ENCODE measurements at regions not wholly inside any gene's neighbourhood (a gene's known extent, or its start where the extent isn't known, plus 50 kb on each side); places are given as distances from the start of the nearest gene placed in this dataset.

DNA sequence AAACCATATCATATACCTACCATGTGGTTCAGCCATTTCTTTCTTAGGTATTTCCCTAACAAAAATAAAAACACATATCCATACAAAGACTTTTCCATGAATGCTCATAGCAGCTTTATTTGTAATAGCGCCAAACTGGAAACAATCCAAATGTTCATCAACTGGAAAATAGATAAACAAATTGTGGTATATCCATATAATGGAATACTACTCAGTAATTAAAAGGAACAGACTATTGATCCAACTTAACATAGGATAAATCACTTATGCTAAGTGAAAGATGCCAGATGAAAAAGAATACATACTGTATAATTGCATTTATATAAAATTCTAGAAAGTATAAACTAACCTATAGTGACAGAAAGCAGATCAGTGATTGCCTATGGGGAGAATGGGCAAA, 323.3 kb downstream of the BUD13 start:
- in situ Hi-C loops (cut with HindIII; ENCODE audit: low pct_unique_long_range_greater_than_20kb, low sequenced_read_pairs) = no loop called here
- no peak for DNase-seq (ENCODE audit: low read depth)

DNA sequence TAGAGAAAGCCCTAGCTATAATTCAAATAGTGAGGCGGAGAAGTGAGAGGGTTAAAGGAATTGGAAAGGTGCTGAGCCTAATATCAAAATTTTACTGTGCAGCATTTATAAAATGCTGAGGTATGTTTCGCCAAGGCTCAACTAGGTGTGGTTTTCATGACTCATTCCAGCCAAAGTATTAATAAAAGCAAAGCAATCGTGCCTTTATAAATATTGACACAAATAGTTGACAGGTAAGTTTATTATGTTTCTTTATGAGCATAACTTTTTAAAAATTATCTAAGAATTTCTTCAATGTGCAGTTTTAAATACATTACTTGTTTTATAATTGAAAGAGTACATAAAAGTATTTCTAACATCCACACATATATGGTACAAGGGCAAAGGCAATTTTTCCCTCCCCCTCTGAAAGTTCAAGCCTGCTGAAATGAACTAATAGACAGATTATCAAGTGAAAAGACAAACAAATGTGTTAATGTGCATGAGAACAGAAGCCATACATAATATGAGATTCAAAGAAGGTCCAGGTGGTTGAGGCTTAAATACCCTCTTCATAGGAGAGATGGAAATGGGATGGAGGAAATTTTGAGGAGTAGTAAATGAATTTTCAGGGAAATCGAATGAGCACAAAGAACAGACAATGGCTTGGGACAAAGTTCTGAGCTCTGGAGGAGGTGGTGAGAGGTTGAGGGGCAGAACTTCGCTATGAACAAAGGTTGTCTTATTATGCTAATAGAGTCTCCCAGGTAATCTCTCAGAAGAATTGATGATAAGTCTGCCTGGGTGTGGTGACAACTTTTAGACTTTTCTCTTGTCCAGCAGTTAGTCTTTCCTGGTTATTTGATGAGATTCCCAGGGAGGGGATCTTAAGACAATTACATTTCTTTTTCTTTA, 326.5 kb downstream of the BUD13 start:
- in situ Hi-C loops (cut with HindIII; ENCODE audit: low pct_unique_long_range_greater_than_20kb, low sequenced_read_pairs) = no loop called here
- DNase-seq (ENCODE audit: low read depth) = no peak

DNA sequence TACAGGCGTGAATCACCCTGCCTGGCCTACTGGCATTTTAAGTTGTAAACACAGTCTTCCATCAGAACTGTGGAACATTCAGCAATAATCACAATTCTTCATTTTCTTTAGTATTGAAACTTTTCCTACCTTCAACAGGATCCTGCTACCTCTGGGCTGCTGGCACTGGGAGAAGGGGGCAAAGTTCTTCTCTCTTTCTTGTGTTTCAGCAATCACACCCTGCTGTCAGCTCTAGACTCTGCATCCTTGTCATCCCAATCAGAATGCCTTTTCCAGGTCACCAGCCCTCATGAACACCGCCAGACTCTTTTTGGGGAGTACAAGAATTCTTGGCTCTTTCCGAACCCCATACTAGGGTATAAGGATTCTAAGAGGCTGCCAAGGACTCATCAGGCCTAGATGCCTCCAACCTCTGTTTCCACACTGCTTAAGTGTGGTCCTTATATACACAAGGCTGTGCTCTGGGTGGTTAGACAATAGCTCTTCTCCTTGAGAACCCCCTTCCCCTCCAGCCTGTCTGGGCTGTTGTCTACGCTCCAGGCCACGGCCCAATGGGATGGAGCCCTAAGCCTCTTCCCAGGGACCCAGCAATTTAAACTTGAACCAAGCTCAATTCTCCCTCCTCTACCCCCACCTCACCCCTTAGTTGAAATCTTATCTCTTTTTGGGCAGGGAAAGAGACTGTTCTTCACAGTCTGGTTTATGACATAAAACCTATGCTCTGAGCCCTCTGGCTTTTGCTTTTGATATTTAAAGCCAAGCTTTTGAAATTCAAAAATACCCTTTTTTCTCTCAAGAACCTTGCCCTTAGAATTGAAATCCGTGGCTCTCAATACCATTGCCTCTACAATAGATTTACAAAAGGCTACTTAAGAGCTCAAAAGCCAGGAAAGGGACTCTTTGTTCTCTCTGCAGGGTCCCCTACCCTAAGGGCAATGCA, 327.4 kb downstream of the BUD13 start:
- in situ Hi-C loops (cut with HindIII; ENCODE audit: low pct_unique_long_range_greater_than_20kb, low sequenced_read_pairs) = no loop called here
- no peak for DNase-seq (ENCODE audit: low read depth)

DNA sequence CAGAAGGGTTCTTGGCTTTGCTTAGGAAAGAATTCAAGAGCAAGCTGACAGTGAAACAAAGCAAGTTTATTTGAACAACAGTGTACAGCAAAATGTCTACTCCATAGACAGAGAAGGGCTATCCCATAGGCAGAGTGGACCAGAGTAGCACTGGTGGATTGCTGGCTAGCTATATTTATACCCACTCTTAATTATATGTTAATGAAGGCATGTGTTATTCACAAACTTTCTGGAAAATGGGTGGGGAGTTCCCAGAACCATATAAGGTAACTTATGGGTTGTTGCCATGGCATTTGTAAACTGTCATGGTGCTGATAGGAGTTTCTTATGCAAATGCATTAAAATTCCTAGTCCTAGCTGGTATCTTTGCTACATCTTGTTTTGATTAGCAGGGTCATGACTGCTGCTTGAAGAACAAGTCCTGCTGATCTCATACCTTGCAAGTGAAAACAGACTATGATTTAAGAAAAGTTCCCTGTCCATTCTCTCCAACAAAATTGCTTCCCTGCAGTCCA, 330.5 kb downstream of the BUD13 start:
- in situ Hi-C loops (cut with HindIII; ENCODE audit: low pct_unique_long_range_greater_than_20kb, low sequenced_read_pairs) = no loop called here
- DNase-seq (ENCODE audit: low read depth) = no peak

DNA sequence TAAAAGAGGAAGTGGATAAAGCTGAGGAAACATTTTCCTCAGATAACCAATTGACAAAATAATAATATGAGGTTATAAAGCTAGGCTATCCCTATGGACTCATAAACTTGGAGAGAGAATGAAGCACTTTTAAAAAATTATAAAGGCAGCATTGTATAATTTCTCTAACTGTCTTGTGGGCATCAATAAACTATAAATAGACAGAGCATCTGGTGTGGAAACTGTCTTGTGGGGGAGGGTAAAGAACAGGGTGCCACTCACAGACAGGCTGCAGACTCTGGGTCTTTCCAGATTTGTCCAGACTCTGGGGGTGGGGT, 333.5 kb downstream of the BUD13 start:
- DNase-seq (ENCODE audit: low read depth) = no peak
- in situ Hi-C loops (cut with HindIII; ENCODE audit: low pct_unique_long_range_greater_than_20kb, low sequenced_read_pairs) = no loop called here

DNA sequence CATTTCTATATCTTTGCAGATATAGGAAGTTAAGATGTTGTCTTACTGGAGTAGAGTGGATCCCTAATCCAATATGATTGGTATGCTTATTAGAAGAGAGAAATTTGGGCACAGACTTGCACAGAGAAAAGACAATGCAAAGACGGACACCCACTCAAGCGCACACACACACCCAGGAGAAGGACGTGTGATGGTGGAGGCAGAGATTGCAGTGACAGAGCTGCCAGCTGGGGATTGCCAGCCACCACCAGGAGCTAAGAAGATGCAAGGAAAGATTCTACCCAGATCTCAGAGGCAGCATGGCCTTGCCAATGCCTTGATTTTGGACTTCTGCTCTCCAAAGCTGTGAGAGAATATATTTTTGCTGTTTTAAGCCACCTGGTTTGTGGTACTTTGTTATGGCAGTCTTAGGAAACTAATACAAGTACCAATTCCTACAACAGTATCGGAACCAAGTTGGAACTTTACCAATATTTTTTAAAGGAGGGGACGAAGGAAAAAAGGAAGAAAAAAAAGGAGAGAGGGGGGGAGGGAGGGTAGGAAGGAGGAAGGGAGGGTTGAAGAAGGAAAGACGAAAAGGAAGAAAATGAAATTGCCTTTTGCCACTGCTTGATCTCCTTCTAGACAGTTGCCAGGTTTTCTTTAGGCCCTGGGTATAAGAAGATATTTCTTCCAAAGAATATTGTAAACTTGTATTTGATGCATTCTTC, 334.0 kb downstream of the BUD13 start:
- in situ Hi-C loops (cut with HindIII; ENCODE audit: low pct_unique_long_range_greater_than_20kb, low sequenced_read_pairs) = no loop called here
- DNase-seq (ENCODE audit: low read depth) = no peak

DNA sequence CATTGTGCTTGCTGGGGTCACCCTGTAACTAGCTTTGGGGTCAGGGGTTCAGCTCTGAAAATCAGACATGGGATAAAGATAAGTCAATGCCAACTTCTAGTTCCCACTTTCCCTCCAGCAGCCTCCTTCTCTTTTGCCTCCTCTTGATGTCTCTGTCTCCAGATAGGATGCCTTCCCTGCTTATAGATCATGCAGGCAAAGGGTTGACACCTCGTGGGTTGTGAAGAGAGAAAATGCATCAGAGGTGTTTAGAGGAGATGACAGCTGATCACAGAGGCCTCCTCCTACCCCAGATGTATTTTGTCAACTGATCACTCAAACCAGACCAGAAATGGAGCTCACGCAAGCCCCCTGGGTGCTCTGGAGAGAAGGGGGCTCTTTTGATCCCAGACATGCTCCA, 337.8 kb downstream of the BUD13 start:
- in situ Hi-C loops (cut with HindIII; ENCODE audit: low pct_unique_long_range_greater_than_20kb, low sequenced_read_pairs) = no loop called here
- no peak for DNase-seq (ENCODE audit: low read depth)

DNA sequence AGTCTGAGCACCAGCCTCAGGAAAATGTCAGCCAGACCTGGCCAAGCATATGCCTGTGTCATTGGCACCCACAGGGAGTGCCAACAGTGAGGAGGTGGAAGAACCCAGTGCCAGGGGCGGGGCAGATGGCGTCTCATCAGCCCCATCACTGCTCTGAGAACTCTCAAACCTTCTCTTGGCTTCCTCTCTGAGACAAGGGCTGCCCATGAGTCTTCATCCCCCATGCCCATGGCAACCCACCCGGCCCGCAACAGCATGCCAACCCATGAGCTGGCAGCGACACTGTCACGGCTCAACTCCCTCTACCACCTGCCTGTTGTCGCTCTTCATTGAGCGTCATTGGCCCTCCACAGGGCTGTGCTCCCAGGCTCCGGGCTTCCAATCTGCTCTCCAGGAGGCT, 340.5 kb downstream of the BUD13 start:
- no peak for DNase-seq (ENCODE audit: low read depth)
- in situ Hi-C loops (cut with HindIII; ENCODE audit: low pct_unique_long_range_greater_than_20kb, low sequenced_read_pairs) = no loop called here

DNA sequence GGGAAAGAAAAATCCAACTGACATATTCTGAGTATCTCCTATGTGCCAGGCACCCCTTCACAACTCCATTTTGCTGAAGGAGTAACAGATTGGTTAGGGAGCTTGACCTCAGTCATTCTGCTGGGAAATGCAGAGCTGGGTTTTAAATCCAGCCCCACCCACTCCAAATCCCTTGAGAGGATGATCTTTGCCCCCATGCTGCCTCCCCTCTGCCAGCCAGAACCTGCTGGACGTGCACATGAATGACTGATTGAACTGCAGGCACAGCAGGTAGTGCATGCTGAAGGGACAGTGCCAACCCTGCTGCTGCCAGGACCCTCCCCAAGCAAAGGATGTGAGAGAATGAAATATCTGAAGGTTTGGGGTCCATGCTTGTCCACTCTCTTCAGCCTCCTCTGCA, 340.9 kb downstream of the BUD13 start:
- in situ Hi-C loops (cut with HindIII; ENCODE audit: low pct_unique_long_range_greater_than_20kb, low sequenced_read_pairs) = no loop called here
- DNase-seq (ENCODE audit: low read depth) = no peak

DNA sequence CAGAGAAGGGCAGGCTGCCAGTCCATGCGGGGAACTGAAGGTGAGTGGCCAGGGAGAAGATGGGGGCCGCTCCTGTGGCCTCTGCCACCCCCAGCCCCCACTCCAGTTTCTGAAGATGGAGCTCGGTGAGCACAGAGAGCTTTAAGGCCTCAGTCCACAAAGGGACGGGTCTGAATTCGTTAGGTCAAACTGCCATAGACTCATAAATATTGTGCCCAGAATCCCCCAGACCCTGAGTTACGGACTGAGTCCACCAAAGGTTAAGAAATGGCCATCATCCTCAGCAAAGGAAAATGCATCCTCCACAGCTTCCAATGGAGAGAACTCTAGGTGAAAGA, 344.2 kb downstream of the BUD13 start:
- in situ Hi-C loops (cut with HindIII; ENCODE audit: low pct_unique_long_range_greater_than_20kb, low sequenced_read_pairs) = no loop called here
- DNase-seq (ENCODE audit: low read depth) = no peak

DNA sequence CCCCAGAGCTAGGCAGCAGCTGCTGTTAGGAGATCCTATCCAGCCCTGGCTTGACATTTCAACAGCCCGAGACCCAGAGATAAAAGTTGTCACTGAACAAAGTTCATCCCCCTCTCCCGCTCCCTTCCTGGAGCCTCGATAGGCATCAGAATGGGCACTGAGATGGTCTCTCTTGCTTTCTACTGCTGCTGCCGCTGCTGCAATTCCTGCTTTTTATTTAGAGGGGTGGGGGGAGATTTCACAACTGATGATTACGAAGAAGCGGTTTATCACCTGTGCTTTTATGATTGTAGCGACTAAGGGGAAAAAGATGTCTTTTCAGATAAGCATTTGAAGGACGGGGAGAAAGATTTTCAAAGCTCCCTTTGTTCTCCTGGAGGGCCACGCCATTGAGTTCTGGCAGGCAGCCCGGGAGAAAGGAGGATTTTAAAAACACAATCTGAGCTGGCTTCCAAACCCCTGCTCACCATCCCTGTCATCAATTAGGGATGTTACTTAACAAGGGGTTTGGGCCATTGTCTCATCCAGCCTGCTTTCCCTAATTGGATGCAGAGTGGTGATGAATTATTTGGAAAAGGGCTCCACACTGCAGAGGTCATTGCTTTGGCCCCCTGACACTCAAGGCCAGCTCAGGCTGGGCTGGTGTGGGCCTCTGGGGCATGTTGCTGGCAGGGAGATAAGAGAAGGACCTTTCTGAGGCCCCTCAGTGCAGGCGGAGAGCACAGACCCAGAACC, 344.7 kb downstream of the BUD13 start:
- no peak for DNase-seq (ENCODE audit: low read depth)
- in situ Hi-C loops (cut with HindIII; ENCODE audit: low pct_unique_long_range_greater_than_20kb, low sequenced_read_pairs) = no loop called here

DNA sequence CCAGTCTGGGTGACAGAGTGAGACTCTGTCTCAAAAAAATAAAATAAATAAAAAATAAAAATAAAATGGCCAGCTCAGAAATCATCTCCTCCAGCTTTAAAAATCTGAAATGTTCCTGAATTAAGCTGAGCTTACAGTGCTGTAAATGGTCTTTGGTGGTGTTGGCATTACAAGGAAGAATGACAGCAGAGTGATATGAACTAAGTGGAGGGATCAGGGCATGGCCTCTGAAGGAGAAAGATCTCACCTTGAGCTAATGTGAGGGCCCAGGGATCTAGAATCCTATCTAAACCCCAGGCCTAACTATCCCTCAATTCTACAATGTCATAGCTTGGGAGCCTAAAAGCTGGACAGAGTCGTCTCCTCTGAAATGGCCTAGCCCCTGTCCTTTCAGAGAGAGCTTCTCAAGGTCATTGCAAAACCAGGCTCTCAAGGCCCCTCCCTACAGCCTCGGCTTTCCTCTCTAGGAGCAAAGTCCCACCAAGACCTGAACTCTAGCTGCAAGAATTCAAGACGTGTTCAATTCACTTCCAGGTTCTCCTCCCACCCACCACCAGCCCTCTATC, 345.4 kb downstream of the BUD13 start:
- no peak for DNase-seq (ENCODE audit: low read depth)
- in situ Hi-C loops (cut with HindIII; ENCODE audit: low pct_unique_long_range_greater_than_20kb, low sequenced_read_pairs) = no loop called here

DNA sequence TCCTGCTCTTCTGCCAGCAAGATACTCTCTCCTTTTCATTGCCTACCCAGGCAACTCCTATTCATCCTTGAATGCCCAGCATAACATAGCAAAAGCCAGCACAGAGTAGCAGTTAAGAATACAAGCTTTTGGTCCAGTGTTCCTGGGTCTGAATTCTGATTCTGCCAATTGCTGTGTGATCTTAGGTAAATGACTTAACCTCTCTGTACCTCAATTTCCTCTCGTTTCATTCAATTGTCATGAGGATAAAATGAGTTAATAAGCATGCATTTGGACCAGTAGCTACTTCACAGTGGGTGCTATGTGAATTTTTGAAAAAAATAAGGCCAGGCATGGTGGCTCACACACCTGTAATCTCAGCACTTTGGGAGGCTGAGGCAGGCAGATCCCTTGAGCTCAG, 346.0 kb downstream of the BUD13 start:
- DNase-seq (ENCODE audit: low read depth) = no peak
- in situ Hi-C loops (cut with HindIII; ENCODE audit: low pct_unique_long_range_greater_than_20kb, low sequenced_read_pairs) = no loop called here

DNA sequence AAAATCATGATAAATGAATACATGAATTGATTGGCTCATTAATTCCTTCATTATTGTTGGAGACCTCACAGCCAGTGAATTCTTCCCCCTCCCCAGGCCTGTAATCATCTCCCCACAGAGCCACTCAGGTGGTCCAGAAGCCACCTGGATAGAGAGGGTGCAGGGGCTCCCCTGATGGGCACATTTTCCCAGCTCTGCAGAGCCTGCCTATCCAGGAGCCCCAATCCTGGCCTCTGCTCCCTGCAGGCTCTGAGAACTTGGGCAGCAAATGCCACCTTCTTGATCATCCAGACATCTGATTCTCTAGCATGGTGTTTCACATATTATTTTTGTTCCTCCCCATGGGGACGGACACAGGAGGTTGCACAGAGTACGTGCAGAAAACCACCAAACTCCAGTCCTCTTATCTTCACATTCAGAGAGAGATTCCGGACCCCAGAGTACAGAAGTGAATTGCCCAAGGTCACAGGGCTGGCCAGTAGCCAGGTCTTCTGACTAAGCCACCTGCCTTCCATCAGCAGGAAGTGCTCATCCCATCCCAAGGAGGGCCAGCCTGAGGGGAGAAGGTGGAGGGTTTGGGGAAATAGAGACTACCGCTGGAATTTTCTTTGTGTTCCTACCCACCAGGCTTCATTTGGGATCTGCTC, 348.0 kb downstream of the BUD13 start:
- no peak for DNase-seq (ENCODE audit: low read depth)
- in situ Hi-C loops (cut with HindIII; ENCODE audit: low pct_unique_long_range_greater_than_20kb, low sequenced_read_pairs) = no loop called here

DNA sequence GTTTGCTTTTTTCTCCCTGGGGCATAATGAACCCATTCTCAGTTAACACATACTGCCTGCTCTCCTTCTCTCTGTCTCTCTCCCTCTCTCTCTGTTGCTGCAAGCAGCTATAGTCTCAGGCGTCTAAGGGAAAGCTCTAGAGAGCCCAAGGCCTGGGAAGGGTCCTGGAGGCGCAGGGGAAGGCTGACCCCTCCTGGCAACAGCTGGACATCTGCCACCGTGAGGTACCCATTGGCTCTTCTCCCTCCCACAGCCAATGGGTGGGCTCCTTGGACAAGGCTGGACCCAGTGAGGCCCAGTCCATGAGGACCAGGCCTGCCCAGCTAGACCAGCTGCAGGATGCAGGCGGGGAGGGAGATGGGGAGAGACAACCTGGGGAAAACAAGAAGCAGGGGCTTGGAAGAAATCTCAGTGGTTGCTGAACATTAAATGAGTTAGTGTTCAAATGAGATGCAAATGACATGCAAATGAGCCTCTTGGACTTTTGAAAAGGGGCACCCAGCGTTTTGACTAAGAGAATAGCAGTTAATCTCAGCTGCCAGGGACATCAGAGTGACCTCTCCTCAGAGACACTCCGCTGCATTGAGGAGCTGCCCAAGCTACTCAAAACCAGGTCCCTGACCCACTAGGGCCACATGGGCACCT, 349.7 kb downstream of the BUD13 start:
- in situ Hi-C loops (cut with HindIII; ENCODE audit: low pct_unique_long_range_greater_than_20kb, low sequenced_read_pairs) = no loop called here

DNA sequence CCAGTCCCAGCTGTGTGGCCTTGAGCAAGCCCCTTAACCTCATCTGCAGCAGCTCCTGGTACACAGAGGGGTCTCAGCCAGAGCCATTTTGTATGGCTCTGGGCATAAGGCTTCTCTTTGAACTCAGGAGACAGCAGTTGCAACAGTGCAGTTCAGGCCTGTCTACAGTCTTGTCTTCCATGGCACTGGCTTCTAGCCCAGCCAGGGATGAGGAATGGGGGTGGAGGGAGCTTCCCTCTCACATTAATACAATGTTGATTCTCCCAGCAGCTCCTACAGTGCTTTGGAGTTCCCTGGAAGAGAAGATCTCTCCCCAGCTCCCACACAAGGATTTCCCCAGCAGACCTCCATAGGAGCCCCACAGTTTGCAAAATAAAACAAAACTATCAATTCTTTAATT, 350.2 kb downstream of the BUD13 start:
- DNase-seq (ENCODE audit: low read depth) = no peak
- in situ Hi-C loops (cut with HindIII; ENCODE audit: low pct_unique_long_range_greater_than_20kb, low sequenced_read_pairs) = no loop called here

More for the DNA sequence above, 349.7 kb downstream of the BUD13 start:
- DNase-seq (ENCODE audit: low read depth) = no peak

DNA sequence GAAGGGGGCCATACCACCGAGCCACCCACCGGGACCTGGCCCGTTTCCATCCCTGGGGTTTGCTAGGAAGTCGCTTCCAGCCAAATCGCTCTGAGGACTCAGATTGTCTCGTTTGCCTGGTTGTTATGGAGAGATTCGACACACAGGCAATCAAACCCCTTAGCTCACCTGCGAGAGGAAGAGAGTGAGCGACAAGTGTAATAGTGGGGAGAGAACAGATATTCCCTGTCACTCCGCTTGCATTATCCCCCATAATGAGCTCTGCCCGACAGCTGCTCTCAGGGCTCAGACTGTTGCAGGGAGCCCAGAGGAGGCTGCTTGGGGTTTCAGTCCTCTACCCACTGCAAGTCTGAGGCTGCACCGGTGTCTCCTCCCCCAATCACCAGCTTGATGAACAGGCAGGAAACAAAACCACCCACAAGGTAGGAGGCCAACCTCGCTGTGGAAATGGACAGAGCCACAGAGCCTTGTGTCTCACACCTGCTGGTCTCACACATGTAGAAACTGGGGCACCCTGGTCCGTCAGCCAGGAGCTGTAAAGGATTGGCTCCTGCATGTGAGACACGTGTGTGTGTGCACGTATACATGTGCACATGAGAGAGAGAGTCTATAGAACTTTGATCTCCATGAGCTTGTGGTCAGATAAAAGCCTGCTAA, 351.1 kb downstream of the BUD13 start:
- no peak for DNase-seq (ENCODE audit: low read depth)
- in situ Hi-C loops (cut with HindIII; ENCODE audit: low pct_unique_long_range_greater_than_20kb, low sequenced_read_pairs) = no loop called here

Measured in Caki2 (cell line).